Frontal cortex (tissue), 3 donors: ENCODE measurements at regions not wholly inside any gene's neighbourhood (a gene's known extent, or its start where the extent isn't known, plus 50 kb on each side); places are given as distances from the start of the nearest gene placed in this dataset.

Experiments used
- DNase-seq, 2 donors: peaks; one replicate each; pipeline ENCODE4 v3.0.0; 2012; ENCODE audit warnings: low spot score in 2 of 2
- FAIRE-seq: peaks from 2 replicates; lab custom pipeline; 2012; peaks lifted over from hg19 to GRCh38; lab: Jason Lieb, UNC
- donor health status: control.
- donor health status: control.
- donor health status: control.

GRCh38 chr20:17859616-17860232 lies 108.9 kb downstream of the SNX5 start:
- DNase-seq (peak in 1 of 2 donors; percentile 42), FAIRE-seq (no peak)

- FAIRE-seq, result no peak
- no peak for DNase-seq
These were observed 109.5 kb downstream of the SNX5 start for GRCh38 chr20:17859002-17859615.

GRCh38 chr20:17858450-17859001 lies 110.1 kb downstream of the SNX5 start:
- no peak for DNase-seq
- no peak for FAIRE-seq

- FAIRE-seq, result no peak
- DNase-seq, result no peak
These were observed 110.8 kb downstream of the SNX5 start for GRCh38 chr20:17857639-17858449.

- FAIRE-seq (no peak), DNase-seq (no peak)
These were observed 111.6 kb downstream of the SNX5 start for GRCh38 chr20:17856837-17857605.

- no peak for FAIRE-seq
These were observed 112.5 kb downstream of the SNX5 start for GRCh38 chr20:17856024-17856564.

GRCh38 chr20:17854307-17854903 lies 114.2 kb downstream of the SNX5 start:
- no peak for FAIRE-seq

More at GRCh38 chr20:17856024-17856564, 112.5 kb downstream of the SNX5 start:
- no peak for DNase-seq

GRCh38 chr20:17852323-17852722 lies 116.3 kb downstream of the SNX5 start:
- FAIRE-seq, result no peak
- no peak for DNase-seq

More at GRCh38 chr20:17854307-17854903, 114.2 kb downstream of the SNX5 start:
- peak; percentile 32 to 36 for DNase-seq

GRCh38 chr20:17850684-17851026 lies 117.9 kb downstream of the SNX5 start:
- no peak for FAIRE-seq

GRCh38 chr20:17849901-17850683 lies 118.5 kb downstream of the SNX5 start:
- no peak for DNase-seq
- no peak for FAIRE-seq

More at GRCh38 chr20:17850684-17851026, 117.9 kb downstream of the SNX5 start:
- no peak for DNase-seq

- no peak for FAIRE-seq
- DNase-seq, result no peak
These were observed 119.3 kb downstream of the SNX5 start for GRCh38 chr20:17849138-17849900.

GRCh38 chr20:17848249-17849048 lies 120.1 kb downstream of the SNX5 start:
- DNase-seq (no peak), FAIRE-seq (no peak)

GRCh38 chr20:17845701-17846475 lies 122.7 kb downstream of the SNX5 start:
- FAIRE-seq, result no peak

GRCh38 chr20:17844549-17845298 lies 123.9 kb downstream of the SNX5 start:
- FAIRE-seq (no peak), DNase-seq (no peak)

More at GRCh38 chr20:17845701-17846475, 122.7 kb downstream of the SNX5 start:
- DNase-seq, result no peak

GRCh38 chr20:17844133-17844429 lies 124.5 kb downstream of the SNX5 start:
- FAIRE-seq, result no peak
- DNase-seq, result no peak
